ENCODE measurements at regions not wholly inside any gene's neighbourhood (a gene's known extent, or its start where the extent isn't known, plus 50 kb on each side); places are given as distances from the start of the nearest gene placed in this dataset.

GRCh38 chr13:77480066-77480465, 55.4 kb upstream of the SCEL start:
- DNase-seq (ENCODE audit: low read depth) = no peak
- H3K4me3 ChIP-seq (ENCODE audit: low read depth, low read length) = no peak overlapping the region

GRCh38 chr13:77479326-77479725, 56.2 kb upstream of the SCEL start:
- TF ChIP-seq CTCF (IDR thresholded peaks at IDR 0.05; ENCODE audit: insufficient read depth, low read depth, low read length, missing control alignments) = no peak
- DNase-seq (ENCODE audit: low read depth) = no peak
- H3K4me3 ChIP-seq (ENCODE audit: low read depth, low read length) = no peak overlapping the region

More at GRCh38 chr13:77480066-77480465, 55.4 kb upstream of the SCEL start:
- TF ChIP-seq CTCF (IDR thresholded peaks at IDR 0.05; ENCODE audit: insufficient read depth, low read depth, low read length, missing control alignments) = no peak

GRCh38 chr13:77477299-77477848, 58.1 kb upstream of the SCEL start:
- H3K4me3 ChIP-seq (ENCODE audit: low read depth, low read length) = no peak overlapping the region
- TF ChIP-seq CTCF (IDR thresholded peaks at IDR 0.05; ENCODE audit: insufficient read depth, low read depth, low read length, missing control alignments) = no peak
- DNase-seq (ENCODE audit: low read depth) = no peak

GRCh38 chr13:77476456-77476855, 59.0 kb upstream of the SCEL start:
- H3K4me3 ChIP-seq (ENCODE audit: low read depth, low read length) = no peak overlapping the region
- DNase-seq (ENCODE audit: low read depth) = no peak
- TF ChIP-seq CTCF (IDR thresholded peaks at IDR 0.05; ENCODE audit: insufficient read depth, low read depth, low read length, missing control alignments) = no peak

- DNase-seq (ENCODE audit: low read depth) = no peak
- H3K4me3 ChIP-seq (ENCODE audit: low read depth, low read length) = no peak overlapping the region
- no peak for TF ChIP-seq CTCF (IDR thresholded peaks at IDR 0.05; ENCODE audit: insufficient read depth, low read depth, low read length, missing control alignments)
Measured at GRCh38 chr13:77475345-77476084, 60.0 kb upstream of the SCEL start.

- DNase-seq (ENCODE audit: low read depth) = no peak
- TF ChIP-seq CTCF (IDR thresholded peaks at IDR 0.05; ENCODE audit: insufficient read depth, low read depth, low read length, missing control alignments) = no peak
- H3K4me3 ChIP-seq (ENCODE audit: low read depth, low read length) = no peak overlapping the region
Measured at GRCh38 chr13:77470986-77471385, 64.5 kb upstream of the SCEL start.

Measured in GM12865 (cell line).